ENCODE measurements at regions not wholly inside any gene's neighbourhood (a gene's known extent, or its start where the extent isn't known, plus 50 kb on each side); places are given as distances from the start of the nearest gene placed in this dataset.

GRCh38 chr6:18326980-18327379, 60.2 kb upstream of the RNF144B start:
- H3K27me3 ChIP-seq (ENCODE audit: control insufficient read depth in 2 of 2, insufficient read depth in 2 of 2, low read length in 2 of 2) = no peaks in the 10 kb centered on the region
- no peak overlapping the region for H3K4me3 ChIP-seq (replicated peaks in 1 of 3; ENCODE audit: insufficient read depth in 1 of 3, low read depth in 1 of 3, low read length in 3 of 3)
- H4K20me1 ChIP-seq (replicated peaks; ENCODE audit: control insufficient read depth, extremely low read depth, insufficient read depth, low read length) = no peaks in the 10 kb centered on the region
- no peak overlapping the region for H3K4me2 ChIP-seq (ENCODE audit: insufficient read depth, low read length)
- intact Hi-C loops (cut with micrococcal nuclease) (loop anchor here (5.0 kb wide), 1 partner anchor 45 kb away; no protein-coding TSS in a partner anchor), dilution Hi-C loops (cut with MboI; ENCODE audit: extremely low pct_ligation_motif_present, low sequenced_read_pairs) (no loop called here)
- H3K79me2 ChIP-seq (ENCODE audit: control insufficient read depth, insufficient read depth, low read length) = no peaks in the 10 kb centered on the region
- no peak overlapping the region for H3K9ac ChIP-seq (replicated peaks; ENCODE audit: extremely low read depth, insufficient read depth, low read length)
- no peak for DNase-seq (ENCODE audit: low read depth, low spot score)
- ChIA-PET POLR2A (interaction anchor here (1.0 kb wide), 1 partner anchor 60 kb away, joined by 4 read pairs; the partner anchor contains the start of gene RNF144B), CTCF (interaction anchor here (1.1 to 1.9 kb wide), 4 partner anchors 20 to 176 kb away, joined by 3 to 8 read pairs (median 6); partner anchors contain the start of gene RNF144B)
- H2AFZ ChIP-seq (ENCODE audit: low read depth, low read length) = no peak overlapping the region
- no peak for TF ChIP-seq POLR2AphosphoS5 (IDR thresholded peaks at IDR 0.05; ENCODE audit: insufficient read depth, low read depth, low read length)
- no peak for TF ChIP-seq MAX (IDR thresholded peaks at IDR 0.05; ENCODE audit: insufficient read depth, insufficient read length)
- no peak for TF ChIP-seq JUN (IDR thresholded peaks at IDR 0.05; ENCODE audit: borderline replicate concordance, insufficient read depth, insufficient read length, low read depth)
- TF ChIP-seq FOS (IDR thresholded peaks at IDR 0.05; ENCODE audit: borderline replicate concordance, insufficient read depth, low read length) = no peak
- no peak for TF ChIP-seq MYC (IDR thresholded peaks at IDR 0.05; ENCODE audit: low read depth, low read length)
- no peak for TF ChIP-seq GATA2 (IDR thresholded peaks at IDR 0.05; ENCODE audit: insufficient read depth, insufficient read length, low read depth, low read length)
- TF ChIP-seq EZH2 (IDR thresholded peaks at IDR 0.05; ENCODE audit: borderline replicate concordance, low read depth, low read length, severe bottlenecking) = no peak
- no peak for TF ChIP-seq CTCF (IDR thresholded peaks at IDR 0.05; ENCODE audit: extremely low read depth in 1 of 2, insufficient read depth in 1 of 2, low read depth in 1 of 2, low read length in 2 of 2)
- TF ChIP-seq POLR2A (IDR thresholded peaks at IDR 0.05; ENCODE audit: low read depth, low read length) = no peak
- no peak for FAIRE-seq
- H3K9me3 ChIP-seq (replicated peaks; ENCODE audit: control insufficient read depth, insufficient read depth, low read length) = no peaks in the 10 kb centered on the region
- H3K36me3 ChIP-seq (ENCODE audit: control insufficient read depth in 2 of 2, extremely low read depth in 1 of 2, insufficient read depth in 2 of 2, low read length in 2 of 2) = no peaks in the 10 kb centered on the region
- no TSS peak for BruUV-seq (replicated peaks)
- peaks cover 16% of the 10 kb centered on the region for H3K4me1 ChIP-seq (ENCODE audit: control insufficient read depth, extremely low read depth, insufficient read depth, low read length)
- no peaks in the 10 kb centered on the region for H3K9me1 ChIP-seq (replicated peaks; ENCODE audit: control insufficient read depth, extremely low read depth, insufficient read depth, low read length)
- H3K27ac ChIP-seq (ENCODE audit: insufficient read depth, low read depth, low read length) = no peak overlapping the region

All from endothelial cell of umbilical vein (primary cell).